ENCODE measurements at regions not wholly inside any gene's neighbourhood (a gene's known extent, or its start where the extent isn't known, plus 50 kb on each side); places are given as distances from the start of the nearest gene placed in this dataset.

GRCh38 chr5:135671052-135671705 lies 92.4 kb upstream of the CXCL14 start:
- no peak overlapping the region for H3K4me3 ChIP-seq (ENCODE audit: low read length in 3 of 3)
- intact Hi-C loops (cut with DNase I): no loop called here
- DNase-seq: no peak
- no peaks in the 10 kb centered on the region for H3K36me3 ChIP-seq (ENCODE audit: control insufficient read depth in 2 of 3, insufficient read depth in 3 of 3, low read length in 3 of 3)
- no peak for FAIRE-seq
- no peaks in the 10 kb centered on the region for H3K27me3 ChIP-seq (ENCODE audit: control insufficient read depth, insufficient read depth, low read length)
- H3K27ac ChIP-seq (ENCODE audit: low read depth in 2 of 2, low read length in 2 of 2): no peak overlapping the region
- TF ChIP-seq, protein P1, sequence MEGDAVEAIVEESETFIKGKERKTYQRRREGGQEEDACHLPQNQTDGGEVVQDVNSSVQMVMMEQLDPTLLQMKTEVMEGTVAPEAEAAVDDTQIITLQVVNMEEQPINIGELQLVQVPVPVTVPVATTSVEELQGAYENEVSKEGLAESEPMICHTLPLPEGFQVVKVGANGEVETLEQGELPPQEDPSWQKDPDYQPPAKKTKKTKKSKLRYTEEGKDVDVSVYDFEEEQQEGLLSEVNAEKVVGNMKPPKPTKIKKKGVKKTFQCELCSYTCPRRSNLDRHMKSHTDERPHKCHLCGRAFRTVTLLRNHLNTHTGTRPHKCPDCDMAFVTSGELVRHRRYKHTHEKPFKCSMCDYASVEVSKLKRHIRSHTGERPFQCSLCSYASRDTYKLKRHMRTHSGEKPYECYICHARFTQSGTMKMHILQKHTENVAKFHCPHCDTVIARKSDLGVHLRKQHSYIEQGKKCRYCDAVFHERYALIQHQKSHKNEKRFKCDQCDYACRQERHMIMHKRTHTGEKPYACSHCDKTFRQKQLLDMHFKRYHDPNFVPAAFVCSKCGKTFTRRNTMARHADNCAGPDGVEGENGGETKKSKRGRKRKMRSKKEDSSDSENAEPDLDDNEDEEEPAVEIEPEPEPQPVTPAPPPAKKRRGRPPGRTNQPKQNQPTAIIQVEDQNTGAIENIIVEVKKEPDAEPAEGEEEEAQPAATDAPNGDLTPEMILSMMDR (IDR thresholded peaks at IDR 0.05; ENCODE audit: borderline replicate concordance, extremely low read depth, insufficient read depth): no peak
- no peaks in the 10 kb centered on the region for H3K4me1 ChIP-seq (ENCODE audit: control insufficient read depth in 2 of 3, insufficient read depth in 2 of 3, low read depth in 1 of 3, low read length in 3 of 3)
- peaks cover 0 to 4% (median 0%) of the 10 kb centered on the region in 3 donors for H3K9me3 ChIP-seq (ENCODE audit: control insufficient read depth in 2 of 3, insufficient read depth in 1 of 3, low read length in 3 of 3)
- no peak overlapping the region for H3K9ac ChIP-seq (ENCODE audit: low read length in 3 of 3)

DNA sequence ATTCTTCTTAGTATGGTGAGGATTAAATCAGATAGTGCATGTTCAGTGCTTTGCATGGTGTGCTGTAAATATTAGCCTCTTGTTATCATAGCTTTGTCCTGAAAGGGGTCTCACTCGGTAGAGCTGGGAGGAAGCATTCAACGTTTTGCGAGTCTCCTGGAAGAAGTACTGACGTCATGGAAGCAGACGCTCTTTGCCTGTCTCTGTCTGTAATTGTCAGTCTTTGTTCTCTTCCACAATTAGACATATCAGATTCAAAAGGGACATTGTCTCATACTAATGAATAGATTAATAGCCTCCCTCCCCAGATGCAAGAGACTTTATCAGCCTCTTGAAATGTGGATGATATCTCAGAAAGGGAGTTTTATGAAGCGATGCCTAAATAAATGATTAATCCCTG lies 91.8 kb upstream of the CXCL14 start:
- H3K4me1 ChIP-seq (ENCODE audit: control insufficient read depth in 2 of 3, insufficient read depth in 2 of 3, low read depth in 1 of 3, low read length in 3 of 3): no peaks in the 10 kb centered on the region
- H3K27ac ChIP-seq (ENCODE audit: low read depth in 2 of 2, low read length in 2 of 2): no peak overlapping the region
- no peak for DNase-seq
- no peak overlapping the region for H3K4me3 ChIP-seq (ENCODE audit: low read length in 3 of 3)
- H3K9me3 ChIP-seq (ENCODE audit: control insufficient read depth in 2 of 3, insufficient read depth in 1 of 3, low read length in 3 of 3): peaks cover 0 to 4% (median 0%) of the 10 kb centered on the region in 3 donors
- no peak for FAIRE-seq
- no peaks in the 10 kb centered on the region for H3K27me3 ChIP-seq (ENCODE audit: control insufficient read depth, insufficient read depth, low read length)
- H3K36me3 ChIP-seq (ENCODE audit: control insufficient read depth in 2 of 3, insufficient read depth in 3 of 3, low read length in 3 of 3): no peaks in the 10 kb centered on the region
- H3K9ac ChIP-seq (ENCODE audit: low read length in 3 of 3): no peak overlapping the region
- TF ChIP-seq, protein P1 (IDR thresholded peaks at IDR 0.05; ENCODE audit: borderline replicate concordance, extremely low read depth, insufficient read depth): no peak
- intact Hi-C loops (cut with DNase I): no loop called here

DNA sequence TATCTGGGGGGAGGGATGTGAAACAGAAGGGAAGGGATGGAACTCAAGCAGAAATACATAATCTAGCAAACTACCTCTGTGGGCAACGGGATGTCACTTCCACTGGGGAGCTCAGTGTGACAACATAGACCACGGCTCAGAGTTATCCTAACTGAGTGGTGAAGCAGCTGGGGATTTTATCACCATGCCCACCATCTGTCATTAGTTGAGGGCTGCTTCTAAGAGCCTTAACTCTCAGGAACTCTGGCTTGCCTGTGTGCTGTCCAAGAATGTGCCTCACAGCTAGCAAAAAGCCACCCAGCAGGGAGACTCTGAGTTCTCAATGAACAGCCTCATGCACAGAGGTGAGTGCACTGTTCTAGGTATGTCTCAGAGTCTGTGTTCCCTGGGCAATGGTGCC lies 90.6 kb upstream of the CXCL14 start:
- H3K27me3 ChIP-seq (ENCODE audit: control insufficient read depth, insufficient read depth, low read length): no peaks in the 10 kb centered on the region
- H3K27ac ChIP-seq (ENCODE audit: low read depth in 2 of 2, low read length in 2 of 2): no peak overlapping the region
- no peak overlapping the region for H3K4me3 ChIP-seq (ENCODE audit: low read length in 3 of 3)
- intact Hi-C loops (cut with DNase I): no loop called here
- TF ChIP-seq, protein P1 (IDR thresholded peaks at IDR 0.05; ENCODE audit: borderline replicate concordance, extremely low read depth, insufficient read depth): no peak
- H3K9me3 ChIP-seq (ENCODE audit: control insufficient read depth in 2 of 3, insufficient read depth in 1 of 3, low read length in 3 of 3): no peaks in the 10 kb centered on the region
- H3K36me3 ChIP-seq (ENCODE audit: control insufficient read depth in 2 of 3, insufficient read depth in 3 of 3, low read length in 3 of 3): no peaks in the 10 kb centered on the region
- FAIRE-seq: no peak
- no peaks in the 10 kb centered on the region for H3K4me1 ChIP-seq (ENCODE audit: control insufficient read depth in 2 of 3, insufficient read depth in 2 of 3, low read depth in 1 of 3, low read length in 3 of 3)
- no peak overlapping the region for H3K9ac ChIP-seq (ENCODE audit: low read length in 3 of 3)
- no peak for DNase-seq

DNA sequence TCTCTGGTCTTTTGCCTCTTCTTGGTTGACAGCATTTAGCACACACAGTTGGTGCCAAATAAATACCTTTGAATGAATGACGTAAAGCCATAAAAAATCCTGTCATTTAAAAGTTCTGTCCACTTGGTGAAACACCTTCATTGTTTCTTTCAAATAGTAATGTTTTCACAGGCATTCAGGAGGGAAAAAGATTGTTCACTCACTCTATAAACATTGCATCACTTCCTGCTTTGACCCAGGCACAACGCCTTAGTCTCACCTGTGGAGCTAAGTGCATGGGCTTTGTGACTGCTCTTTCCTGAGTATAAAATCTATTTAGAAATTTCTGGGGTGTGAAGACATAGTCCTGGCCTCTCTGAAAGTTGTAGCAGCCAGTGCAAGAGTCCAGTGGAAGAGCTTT lies 88.9 kb upstream of the CXCL14 start:
- Histone ChIP-seq H3K4me1 (ENCODE audit: control insufficient read depth in 2 of 3, insufficient read depth in 2 of 3, low read depth in 1 of 3, low read length in 3 of 3) (peaks cover 0 to 5% (median 2%) of the 10 kb centered on the region in 3 donors), H3K4me3 (ENCODE audit: low read length in 3 of 3) (no peak overlapping the region), H3K9ac (ENCODE audit: low read length in 3 of 3) (no peak overlapping the region), H3K36me3 (ENCODE audit: control insufficient read depth in 2 of 3, insufficient read depth in 3 of 3, low read length in 3 of 3) (no peaks in the 10 kb centered on the region), H3K9me3 (ENCODE audit: control insufficient read depth in 2 of 3, insufficient read depth in 1 of 3, low read length in 3 of 3) (no peaks in the 10 kb centered on the region), H3K27ac (ENCODE audit: low read depth in 2 of 2, low read length in 2 of 2) (peak overlapping the region in 1 of 2 donors; percentile 28), H3K27me3 (ENCODE audit: control insufficient read depth, insufficient read depth, low read length) (no peaks in the 10 kb centered on the region)
- intact Hi-C loops (cut with DNase I): no loop called here
- no peak for DNase-seq
- TF ChIP-seq, protein P1 (IDR thresholded peaks at IDR 0.05; ENCODE audit: borderline replicate concordance, extremely low read depth, insufficient read depth): no peak
- no peak for FAIRE-seq

Data from kidney (tissue), 13 donors.